ENCODE measurements at regions not wholly inside any gene's neighbourhood (a gene's known extent, or its start where the extent isn't known, plus 50 kb on each side); places are given as distances from the start of the nearest gene placed in this dataset.

DNA sequence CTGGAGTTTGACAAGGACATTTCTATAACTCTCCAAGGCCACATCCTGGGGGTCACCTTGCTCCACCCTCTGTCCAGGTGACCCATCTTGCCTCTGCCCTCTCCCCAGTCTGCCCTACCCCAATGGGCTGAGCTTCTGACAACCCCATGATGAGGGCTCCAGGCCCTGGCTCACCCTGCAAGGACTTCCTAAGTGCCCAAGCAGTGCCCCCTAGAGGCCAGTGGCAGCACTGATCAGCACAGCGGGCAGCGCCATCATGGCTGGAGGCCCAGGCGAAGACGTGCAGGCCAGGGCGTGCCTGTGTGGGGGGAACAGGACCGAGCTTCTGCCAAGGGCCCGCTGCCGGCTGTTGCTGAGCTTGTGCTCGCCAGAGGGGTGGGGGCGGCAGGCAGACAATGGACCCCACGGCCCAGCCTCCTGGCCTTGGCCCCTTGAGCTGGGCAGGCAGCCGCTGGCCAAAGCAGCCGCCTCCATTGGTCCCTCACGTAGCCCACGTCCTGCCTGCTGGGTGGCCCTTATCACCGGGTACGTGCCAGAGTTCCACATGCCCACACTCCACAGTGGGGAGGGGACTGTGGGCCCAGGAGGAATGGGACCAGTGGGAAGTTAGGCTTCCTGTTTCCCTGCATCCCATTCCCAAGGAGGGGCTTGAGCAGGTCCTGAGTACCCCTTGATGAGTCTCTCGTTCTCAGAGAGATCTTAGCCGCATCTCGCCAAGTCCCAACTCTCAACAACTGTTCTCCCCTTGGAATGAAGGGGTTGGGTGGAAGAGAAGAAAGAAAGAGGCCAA lies 64.3 kb downstream of the MRPL14 start:
- DNase-seq (ENCODE audit: low spot score), result no peak
- FAIRE-seq, result no peak

DNA sequence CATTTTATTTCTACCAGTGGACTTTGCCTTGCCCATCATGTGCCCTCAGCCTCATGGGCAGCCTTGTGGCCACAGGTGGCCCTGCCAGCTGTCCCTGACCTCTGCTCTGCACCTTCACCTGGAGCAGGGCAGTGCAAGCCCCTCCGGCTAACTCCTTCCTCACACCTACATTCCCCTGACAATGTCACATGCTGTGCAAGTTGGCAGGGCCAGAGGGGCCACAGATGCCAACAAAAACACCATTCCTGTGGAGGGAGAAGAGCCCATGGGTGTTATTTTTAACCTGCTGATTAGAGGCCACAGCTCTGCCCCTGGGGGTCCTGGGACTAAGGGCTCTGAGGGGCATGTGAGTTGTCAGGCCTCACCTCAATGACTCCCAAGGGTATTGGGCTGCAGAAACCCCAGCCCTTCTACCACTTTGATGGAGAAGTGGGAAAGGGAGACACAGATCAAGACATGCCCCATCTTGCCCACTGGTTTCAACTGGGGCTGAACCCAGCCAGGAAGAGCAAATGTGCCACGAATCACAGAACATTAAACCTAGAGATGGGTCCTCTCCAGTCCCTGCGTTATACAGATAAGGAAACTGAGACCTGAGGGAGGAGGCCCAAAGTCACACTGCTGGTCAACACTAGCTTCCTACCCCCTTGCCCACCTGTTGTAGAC lies 65.0 kb downstream of the MRPL14 start:
- DNase-seq (ENCODE audit: low spot score) (no peak), FAIRE-seq (no peak)

DNA sequence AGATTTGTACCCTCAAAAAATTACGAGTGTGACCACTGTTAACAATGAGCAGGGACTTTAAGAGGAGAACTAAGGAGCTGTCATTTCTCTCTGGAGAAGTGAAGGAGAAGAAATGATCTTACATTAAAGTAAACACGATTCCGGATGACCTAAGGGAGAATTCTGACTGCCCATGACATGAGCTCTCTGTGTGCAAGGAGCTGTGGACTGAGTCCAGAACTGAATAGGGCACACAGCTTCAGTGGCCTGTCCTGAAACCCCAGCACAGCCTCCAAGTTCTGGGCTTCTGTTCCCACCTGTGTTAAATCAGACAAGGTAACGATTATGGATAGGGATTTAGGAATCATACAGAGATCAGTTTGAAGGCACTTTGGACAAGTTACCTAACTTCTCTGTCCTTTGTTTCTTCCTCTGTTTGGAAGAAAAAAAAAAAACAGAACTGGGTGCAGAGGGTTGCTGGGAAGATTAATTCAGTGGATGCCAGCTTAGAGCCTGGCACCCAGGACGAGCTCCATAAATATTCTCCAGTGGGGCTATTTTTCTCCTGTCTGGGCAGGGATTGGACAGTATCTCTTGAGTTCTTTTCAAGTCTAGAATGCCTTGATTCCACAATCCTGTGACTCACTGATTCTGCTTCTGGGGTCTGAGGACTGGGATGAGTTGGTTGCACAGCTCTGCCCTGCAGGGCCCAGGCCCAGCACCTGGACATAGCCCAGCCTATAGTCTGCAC lies 65.7 kb downstream of the MRPL14 start:
- FAIRE-seq (no peak), DNase-seq (ENCODE audit: low spot score) (no peak)

DNA sequence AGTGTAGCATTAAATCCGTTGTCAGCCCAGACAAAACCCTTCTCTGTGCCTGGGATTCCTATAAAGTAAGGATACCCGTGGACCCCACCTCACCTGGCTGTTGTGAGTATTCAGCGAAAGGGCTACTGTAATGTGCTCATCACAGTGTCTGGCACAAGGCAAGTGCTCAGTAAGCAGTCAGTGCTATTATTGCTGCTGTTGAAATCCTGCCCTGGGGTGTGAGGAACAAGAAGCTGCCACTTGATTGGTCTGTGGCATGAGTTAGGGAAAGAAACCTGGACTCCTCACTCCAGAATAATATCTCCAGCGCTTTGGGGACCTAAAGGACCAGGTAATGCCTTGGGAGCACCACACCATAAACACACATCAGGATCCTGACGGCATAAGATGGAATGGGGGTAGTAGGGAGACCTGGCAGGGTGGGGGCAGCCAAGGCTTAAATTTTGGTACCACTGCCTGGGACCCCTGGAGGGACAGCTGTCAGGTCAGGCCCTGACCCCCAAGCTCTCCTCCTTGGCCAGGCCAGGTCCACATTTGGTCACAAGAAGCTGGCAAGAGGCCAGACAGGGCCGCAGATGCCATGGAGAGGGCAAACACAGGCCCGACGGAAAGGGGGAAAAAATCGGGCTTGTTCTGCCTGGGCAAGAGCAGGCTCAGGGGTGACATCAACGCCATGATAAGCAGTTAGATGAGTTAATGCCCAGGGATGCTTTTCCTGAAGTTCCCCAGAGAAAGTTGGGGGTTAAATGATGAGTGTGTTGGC lies 66.5 kb downstream of the MRPL14 start:
- FAIRE-seq (no peak), DNase-seq (ENCODE audit: low spot score) (no peak)

DNA sequence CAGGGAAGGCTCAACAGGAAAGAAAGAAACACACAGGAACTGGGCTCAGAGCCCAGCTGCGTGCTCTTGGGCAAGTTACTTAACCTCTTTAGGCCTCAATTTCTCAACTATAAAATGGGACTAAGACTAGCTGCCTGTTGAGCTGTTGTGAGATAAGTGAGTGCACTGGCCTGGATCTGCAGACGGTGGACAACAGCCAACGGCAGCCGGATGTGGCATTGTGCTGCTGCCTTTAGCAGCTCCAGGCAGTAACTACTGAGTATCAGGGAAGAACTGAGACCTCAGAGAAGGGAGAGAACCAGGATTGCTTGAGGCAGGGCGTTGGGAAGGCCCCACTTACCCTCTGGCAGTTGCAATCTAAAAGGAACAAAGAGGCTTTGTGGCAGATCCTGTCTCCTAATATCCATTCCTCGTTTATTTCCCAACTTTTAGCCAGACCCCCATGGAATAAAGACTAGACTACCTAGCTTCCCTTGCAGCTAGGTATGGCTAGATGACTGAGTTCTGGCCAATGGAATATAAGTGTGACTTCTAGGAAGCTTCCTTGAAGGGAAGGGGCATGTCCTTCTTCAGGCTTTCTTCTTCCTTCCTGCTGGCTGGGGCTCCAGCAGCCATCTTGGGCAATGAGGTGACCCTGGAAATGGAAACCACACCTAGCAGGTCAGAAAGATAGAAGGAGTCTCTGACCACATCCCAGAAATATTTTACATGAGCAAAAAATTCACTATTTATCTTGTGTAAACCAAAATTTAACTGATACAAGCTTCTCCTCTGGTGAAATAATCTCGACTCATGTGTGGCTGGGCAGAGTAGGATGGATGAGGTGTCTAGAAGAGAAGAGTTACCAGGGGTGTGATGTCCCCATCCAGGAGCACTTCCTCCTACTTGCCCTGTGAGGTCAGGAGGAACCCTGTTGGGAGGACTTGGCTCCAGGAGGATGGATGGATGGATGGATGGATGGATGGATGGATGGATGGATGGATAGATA lies 67.6 kb downstream of the MRPL14 start:
- DNase-seq (ENCODE audit: low spot score), result no peak
- no peak for FAIRE-seq

DNA sequence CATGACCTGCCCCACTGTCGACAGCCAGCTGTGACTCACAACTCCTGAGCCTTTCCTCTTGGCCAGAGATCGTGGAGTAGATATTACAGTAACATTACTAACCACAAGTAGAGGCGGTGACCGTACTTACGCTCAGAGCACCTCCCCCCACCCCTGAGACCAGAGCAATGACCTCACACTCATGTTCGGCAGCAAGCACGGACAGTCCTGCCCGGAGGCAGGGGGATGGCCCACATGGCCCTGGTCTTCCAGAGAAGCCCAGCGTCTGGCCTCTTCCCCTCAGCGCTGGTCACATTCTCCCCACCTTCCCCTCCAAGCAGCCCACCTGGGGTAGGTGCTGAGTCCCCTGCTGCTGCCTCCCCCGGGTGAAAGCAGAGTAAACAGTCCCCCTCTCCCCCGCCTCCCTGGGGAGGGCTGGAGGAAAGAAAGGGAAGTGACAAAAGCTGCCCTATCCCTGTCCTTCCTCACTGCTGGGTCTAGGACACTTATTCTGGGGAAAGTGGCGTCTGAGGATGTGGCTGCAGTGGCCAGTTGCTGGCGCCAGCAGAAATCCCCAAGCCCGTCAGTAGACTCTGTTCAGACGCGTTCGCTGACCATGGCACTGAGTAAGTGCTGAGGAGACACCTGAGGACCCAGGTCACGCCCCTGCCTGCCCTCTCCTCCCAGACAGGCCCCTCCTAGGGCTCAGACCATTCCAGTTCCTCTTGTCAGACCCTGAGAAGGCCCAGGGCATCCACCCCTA lies 68.5 kb downstream of the MRPL14 start:
- FAIRE-seq, result peak; percentile 61
- DNase-seq (ENCODE audit: low spot score), result peak; percentile 94

DNA sequence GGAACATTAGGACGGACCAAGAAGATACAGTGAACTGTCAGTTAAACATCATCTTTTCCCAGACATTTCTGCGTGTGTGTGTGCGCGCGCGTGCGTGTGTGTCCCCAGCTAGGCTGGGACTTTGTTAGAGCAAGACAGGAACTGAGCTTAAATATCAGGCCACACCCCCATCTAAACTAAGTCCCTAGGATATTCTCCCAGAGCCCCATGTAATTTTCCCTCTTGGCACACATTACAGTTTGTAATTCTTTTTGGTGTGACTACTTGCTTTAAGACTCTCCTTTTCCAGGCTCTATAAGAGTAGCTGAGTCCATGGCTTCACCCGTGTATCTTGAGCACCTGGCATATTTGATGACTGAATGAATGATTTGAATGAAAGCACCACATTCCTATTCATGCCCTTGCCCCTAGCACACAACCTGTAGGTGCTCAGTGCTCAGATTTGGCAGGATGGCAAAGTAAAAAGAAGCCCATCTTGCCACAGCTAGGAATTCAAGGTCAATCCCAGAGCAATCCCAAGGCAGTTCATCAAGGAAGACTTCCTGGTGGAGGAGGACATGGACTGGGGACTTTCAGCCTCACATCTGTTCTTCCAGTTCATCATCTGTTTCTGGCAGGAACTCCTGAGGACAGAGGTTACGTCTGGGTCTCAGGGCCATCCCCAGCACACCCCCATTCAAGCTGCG lies 69.2 kb downstream of the MRPL14 start:
- DNase-seq (ENCODE audit: low spot score) (no peak), FAIRE-seq (no peak)

DNA sequence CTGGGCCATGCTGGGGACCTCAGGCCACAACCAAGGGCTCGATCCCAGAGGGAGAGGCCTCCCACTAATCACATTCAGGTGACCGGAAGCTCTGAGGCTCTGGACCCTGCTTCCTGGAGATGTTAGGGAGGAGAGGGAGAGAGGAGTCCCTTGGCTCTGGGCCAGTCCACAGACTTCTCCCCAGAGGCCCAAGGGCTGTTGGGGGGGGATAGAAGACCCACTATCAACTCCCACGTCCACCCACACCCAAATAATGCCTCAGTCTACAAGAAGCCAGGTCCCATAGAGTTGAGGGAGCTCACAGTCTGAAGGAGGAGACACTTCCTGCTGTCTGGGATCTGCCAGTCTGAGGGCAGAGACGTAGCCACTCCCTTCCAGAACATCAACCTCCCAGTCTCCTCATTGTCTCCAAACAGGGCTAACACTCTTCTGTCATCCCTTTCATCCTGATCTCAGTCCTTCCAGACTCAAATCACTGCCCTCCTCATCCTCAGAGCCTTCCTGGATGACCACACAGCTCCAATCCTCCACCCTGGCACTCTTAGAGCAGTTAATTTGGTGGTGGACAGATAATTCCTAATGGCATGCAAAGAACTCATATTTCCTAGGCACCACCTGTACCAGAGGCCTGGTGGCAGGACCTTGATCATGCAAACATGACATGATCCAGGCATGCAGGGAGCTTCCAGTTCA lies 69.9 kb downstream of the MRPL14 start:
- DNase-seq (ENCODE audit: low spot score) (no peak), FAIRE-seq (no peak)

DNA sequence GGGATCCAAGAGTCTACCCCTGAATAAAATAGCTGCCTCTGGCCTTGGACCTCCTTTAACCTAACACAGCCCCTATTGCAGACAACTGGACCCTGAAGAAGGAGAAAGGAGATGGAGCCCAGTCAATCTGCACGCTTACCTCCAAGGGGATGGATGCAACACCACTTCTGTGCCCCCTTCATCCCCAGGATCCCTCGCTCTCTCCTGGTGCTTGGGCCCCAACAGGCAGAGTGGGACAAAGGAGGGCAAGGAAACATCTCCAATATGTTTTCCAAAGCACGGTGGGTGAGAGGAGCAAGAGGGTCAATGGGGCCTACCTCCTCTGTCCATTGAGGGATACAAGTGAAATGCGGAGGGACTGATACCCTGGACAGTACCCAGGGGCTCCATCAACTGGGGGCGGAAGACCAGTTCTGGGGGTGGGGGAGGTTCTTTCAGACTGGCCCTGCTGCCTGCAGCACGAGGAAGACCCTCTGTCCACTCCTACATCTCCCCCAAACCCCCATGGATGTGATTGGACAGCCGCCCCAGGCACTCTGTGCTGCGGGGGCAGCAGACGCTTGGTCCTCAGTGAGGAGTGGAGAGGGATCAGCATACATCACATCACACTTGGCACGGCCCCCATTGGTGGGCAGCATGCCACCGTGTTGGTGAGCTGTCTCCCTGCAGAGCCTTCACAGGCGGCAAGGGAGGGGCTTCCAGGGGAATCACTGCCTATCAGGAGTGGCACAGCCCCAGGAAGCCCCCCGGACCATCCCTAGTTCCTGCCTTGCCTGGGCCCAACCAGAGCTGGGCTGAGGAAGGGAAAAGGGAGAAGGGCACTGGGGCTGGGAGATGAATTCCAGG lies 70.6 kb downstream of the MRPL14 start:
- no peak for FAIRE-seq
- no peak for DNase-seq (ENCODE audit: low spot score)

DNA sequence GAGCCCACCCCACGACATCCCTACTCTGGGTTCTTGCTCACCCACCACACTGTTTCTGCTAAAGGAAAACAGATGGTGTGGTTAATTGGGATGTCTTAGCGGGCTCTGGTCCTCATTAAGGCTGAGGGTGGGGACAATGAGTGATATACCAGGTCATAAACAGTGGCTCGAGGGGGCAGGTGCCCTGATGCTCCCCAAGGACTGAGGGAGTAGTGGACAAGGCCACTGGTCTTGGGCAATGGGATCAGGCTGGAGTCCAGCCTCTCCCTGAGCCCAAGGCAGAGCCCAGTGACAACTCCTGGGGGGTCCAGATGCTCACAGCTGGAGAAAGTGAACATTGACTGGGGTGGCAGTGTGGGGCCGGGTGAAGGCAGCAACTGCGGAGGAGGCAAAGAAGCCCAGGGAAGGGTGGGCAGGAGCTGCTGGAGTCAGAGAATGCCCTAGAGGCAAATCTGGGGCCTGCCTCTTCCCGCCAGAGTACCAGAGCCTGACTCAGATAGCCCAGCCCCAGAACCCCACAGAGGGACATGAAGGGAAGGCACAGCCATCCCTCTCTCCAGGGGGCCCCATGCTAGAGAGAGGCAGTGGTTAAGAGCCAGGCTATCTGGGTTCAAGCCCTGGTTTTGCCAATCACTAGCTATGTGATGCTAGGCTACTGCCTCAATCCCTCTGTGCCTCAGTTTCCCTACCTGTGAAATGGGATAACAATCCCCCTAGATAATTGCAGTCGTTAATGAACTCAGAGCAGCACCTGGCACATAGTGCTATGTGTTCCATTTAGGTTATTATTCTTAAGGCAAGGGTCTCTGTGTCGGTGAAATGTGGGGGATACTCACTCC lies 72.3 kb downstream of the MRPL14 start:
- DNase-seq (ENCODE audit: low spot score) (no peak), FAIRE-seq (no peak)

DNA sequence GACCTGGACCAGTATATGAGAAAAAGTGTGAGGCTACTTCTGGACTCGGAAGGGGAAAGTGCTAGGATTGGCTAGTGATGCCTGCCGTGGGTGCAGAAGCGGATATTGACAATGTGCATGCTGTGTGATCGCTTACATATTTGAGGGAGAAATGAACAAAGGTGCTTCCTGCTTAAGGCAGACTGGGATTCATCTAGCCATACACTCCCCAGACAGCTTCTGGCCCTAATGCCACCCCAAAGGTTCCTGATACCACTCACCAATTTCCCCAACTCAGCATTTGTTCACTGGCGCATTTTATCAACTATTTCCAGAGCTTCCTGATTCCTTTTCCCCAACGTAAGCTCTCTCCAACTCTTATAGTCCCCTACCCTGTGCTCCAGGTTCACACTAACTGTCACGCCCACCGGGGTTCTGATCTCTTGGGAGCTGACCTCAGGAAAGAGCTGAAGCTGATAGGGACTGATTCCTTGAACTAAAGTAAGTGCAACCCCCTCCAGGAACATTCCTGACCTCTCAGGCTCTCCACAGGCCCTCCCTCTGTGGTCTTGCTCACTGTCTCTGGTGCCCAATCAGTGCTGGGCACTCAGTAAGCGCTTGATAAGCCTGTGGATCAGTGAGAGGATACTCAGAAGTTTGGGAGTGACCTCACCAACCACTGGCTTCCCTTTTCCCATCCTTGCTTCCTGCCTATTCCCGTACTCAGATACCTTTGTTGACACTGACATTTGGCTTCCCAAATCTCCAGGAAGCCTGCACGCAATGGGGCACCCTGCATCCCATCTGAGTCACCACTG lies 73.3 kb downstream of the MRPL14 start:
- FAIRE-seq, result no peak
- DNase-seq (ENCODE audit: low spot score), result no peak

DNA sequence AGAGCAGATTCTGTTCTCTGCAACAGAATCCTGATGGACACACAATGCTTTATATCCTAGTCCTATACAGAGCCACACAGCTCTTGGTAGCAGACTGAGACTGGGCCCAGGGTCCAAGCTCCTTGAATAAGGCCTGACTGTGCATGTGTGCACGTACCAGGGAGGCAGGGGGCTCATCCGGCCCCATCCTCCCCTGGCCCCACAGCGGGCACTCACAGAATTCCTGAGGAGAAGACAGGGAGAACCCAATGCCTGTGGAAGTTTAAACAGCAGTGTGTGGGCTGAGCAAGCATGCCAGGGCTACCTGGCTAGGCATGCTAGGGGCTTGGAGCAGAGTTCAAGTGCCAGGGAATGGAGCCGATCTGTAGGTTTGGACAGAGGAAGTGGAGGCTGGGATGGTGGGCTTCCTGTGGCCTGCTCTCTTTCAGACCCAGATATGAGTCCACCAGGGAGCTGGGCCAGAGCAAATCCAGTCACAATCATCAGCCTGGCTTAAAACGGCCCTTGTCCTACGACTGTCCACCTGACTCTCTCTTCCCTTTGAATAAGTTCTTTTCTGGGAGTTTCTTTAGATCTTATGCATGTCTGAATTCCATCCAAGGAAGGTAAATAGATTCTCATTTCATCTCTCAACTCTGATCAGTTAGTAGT lies 74.0 kb downstream of the MRPL14 start:
- DNase-seq (ENCODE audit: low spot score) (no peak), FAIRE-seq (no peak)

DNA sequence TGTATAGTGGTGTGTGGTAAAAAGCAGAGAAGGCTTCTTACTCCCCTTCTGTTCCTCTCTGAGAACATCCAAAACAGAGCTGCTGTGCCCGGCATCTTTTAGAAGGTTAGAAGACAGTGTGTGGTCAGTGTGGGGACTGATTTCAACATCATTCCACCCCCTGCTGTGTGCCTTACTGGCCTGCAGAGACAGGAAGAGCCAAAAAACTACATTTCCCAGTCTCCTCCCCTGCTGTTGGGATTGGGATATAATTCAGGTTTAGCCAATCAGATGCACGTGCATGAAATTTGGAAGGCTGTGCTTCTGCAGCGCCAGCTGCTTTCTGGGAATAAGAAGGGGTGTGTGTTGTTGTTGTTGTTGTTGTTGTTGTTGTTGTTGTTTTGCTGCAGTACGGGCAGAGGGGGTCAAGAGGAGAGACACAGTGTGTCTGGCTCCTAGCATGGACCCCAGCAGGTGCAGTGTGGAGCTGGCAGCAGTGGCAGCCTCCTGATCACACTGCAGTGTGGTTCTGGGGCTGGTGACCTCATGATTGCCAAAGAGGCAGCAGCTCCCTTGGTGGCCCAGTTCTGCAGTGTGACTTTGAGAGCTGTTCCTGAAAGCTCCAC lies 74.7 kb downstream of the MRPL14 start:
- DNase-seq (ENCODE audit: low spot score), result no peak
- FAIRE-seq, result no peak

DNA sequence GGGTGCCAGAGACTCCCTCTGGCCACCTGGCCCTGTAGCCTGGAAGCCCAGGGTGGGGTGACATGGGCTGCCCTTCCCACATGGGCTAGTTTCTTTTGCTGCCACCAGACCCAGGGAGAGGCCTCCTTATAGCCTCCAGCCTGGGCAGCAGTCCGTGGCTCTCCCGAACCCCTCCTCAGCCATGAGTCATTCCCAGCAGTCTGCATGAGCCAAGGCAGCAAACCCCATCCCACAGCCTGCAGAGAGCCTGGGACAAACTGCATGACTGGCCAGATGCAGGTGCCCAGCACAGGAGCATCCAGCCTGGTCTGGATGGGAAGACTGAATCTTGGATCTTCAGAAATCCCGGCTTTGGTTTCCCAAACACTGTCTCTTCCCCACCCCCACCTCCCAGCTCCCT lies 75.7 kb downstream of the MRPL14 start:
- FAIRE-seq (no peak), DNase-seq (ENCODE audit: low spot score) (peak; percentile 81)

Measured in urothelium cell line (cell line).